Osteoblast (primary cell): ENCODE measurements at regions not wholly inside any gene's neighbourhood (a gene's known extent, or its start where the extent isn't known, plus 50 kb on each side); places are given as distances from the start of the nearest gene placed in this dataset.

Experiments
- DNase-seq: peaks from one replicate; pipeline ENCODE4 v3.0.0; 2011; ENCODE audit warnings: low spot score, mixed read lengths; ENCODE audit not compliant: insufficient read length; ENCODE audit errors: missing footprints
- H2AFZ ChIP-seq: 2 replicates; pipeline ENCODE4 v1.6.0; 2011; ENCODE audit warnings: mild to moderate bottlenecking, low read length
- H3K27ac ChIP-seq: 2 replicates; pipeline ENCODE4 v1.5.1; 2011; ENCODE audit warnings: mild to moderate bottlenecking, low read depth, low read length, moderate library complexity
- H3K27me3 ChIP-seq: 2 replicates; pipeline ENCODE4 v1.6.0; 2012; ENCODE audit warnings: mild to moderate bottlenecking, control low read depth, inconsistent platforms, low read length, moderate library complexity; ENCODE audit not compliant: insufficient read depth
- H3K36me3 ChIP-seq: 2 replicates; pipeline ENCODE4 v1.5.1; 2011; ENCODE audit warnings: mild to moderate bottlenecking, low read length, control low read depth, moderate library complexity; ENCODE audit not compliant: insufficient read depth
- H3K4me1 ChIP-seq: 2 replicates; pipeline ENCODE4 v1.5.1; 2011; ENCODE audit warnings: mild to moderate bottlenecking, low read length, control low read depth, moderate library complexity; ENCODE audit not compliant: insufficient read depth
- H3K4me2 ChIP-seq: 2 replicates; pipeline ENCODE4 v1.6.0; 2011; ENCODE audit warnings: mild to moderate bottlenecking, low read length; ENCODE audit not compliant: insufficient read depth
- H3K4me3 ChIP-seq: fragments of 200-600 bp; sonication (generic); 3 replicates; pipeline ENCODE4 v1.5.1; 2012; ENCODE audit warnings: mild to moderate bottlenecking, low read length, inconsistent platforms; ENCODE audit not compliant: insufficient read depth
- H3K79me2 ChIP-seq: 2 replicates; pipeline ENCODE4 v1.6.0; 2012; ENCODE audit warnings: mild to moderate bottlenecking, low read length, control low read depth, inconsistent platforms; ENCODE audit not compliant: insufficient read depth
- H3K9me3 ChIP-seq: 2 replicates; pipeline ENCODE4 v1.5.1; 2011; ENCODE audit warnings: low read depth, low read length, control low read depth
- H4K20me1 ChIP-seq: 2 replicates; pipeline ENCODE4 v1.6.0; 2012; ENCODE audit warnings: mild to moderate bottlenecking, low read length, control low read depth; ENCODE audit not compliant: insufficient read depth
- CTCF ChIP-seq: IDR thresholded peaks from 2 replicates; pipeline ENCODE4 v1.5.1; 2011; ENCODE audit warnings: mild to moderate bottlenecking, low read depth, low read length, moderate library complexity; ENCODE audit errors: extremely low read depth

- TF ChIP-seq CTCF, result no peak
- no peaks in the 10 kb centered on the region for H3K9me3 ChIP-seq
- H3K4me1 ChIP-seq, result no peaks in the 10 kb centered on the region
- H3K27ac ChIP-seq, result no peak overlapping the region
- no peak overlapping the region for H3K4me3 ChIP-seq
- no peaks in the 10 kb centered on the region for H4K20me1 ChIP-seq
- no peak overlapping the region for H3K4me2 ChIP-seq
- no peaks in the 10 kb centered on the region for H3K36me3 ChIP-seq
- peak overlapping the region; percentile 45 for H2AFZ ChIP-seq
- H3K79me2 ChIP-seq, result no peaks in the 10 kb centered on the region
- H3K27me3 ChIP-seq, result no peaks in the 10 kb centered on the region
- no peak for DNase-seq
Observed at GRCh38 chr12:87847147-87847546, 182.1 kb downstream of the C12orf50 start.

- no peak for DNase-seq
Observed at GRCh38 chr12:87846045-87846444, 183.2 kb downstream of the C12orf50 start.

GRCh38 chr12:87841935-87842334 is 187.3 kb downstream of the C12orf50 start:
- Histone ChIP-seq H3K36me3 (no peaks in the 10 kb centered on the region), H3K9me3 (no peaks in the 10 kb centered on the region), H4K20me1 (no peaks in the 10 kb centered on the region), H3K4me1 (no peaks in the 10 kb centered on the region), H2AFZ (no peak overlapping the region), H3K27me3 (no peaks in the 10 kb centered on the region), H3K27ac (no peak overlapping the region), H3K4me3 (no peak overlapping the region), H3K79me2 (no peaks in the 10 kb centered on the region), H3K4me2 (no peak overlapping the region)
- no peak for TF ChIP-seq CTCF
- no peak for DNase-seq

More at GRCh38 chr12:87846045-87846444, 183.2 kb downstream of the C12orf50 start:
- Histone ChIP-seq H3K4me3 (no peak overlapping the region), H2AFZ (no peak overlapping the region), H3K9me3 (no peaks in the 10 kb centered on the region), H3K36me3 (no peaks in the 10 kb centered on the region), H4K20me1 (no peaks in the 10 kb centered on the region), H3K4me1 (no peaks in the 10 kb centered on the region), H3K27me3 (no peaks in the 10 kb centered on the region), H3K27ac (no peak overlapping the region), H3K79me2 (no peaks in the 10 kb centered on the region), H3K4me2 (no peak overlapping the region)
- TF ChIP-seq CTCF, result no peak

GRCh38 chr12:87836190-87836589 is 193.0 kb downstream of the C12orf50 start:
- H2AFZ ChIP-seq, result no peak overlapping the region
- H3K79me2 ChIP-seq, result no peaks in the 10 kb centered on the region
- no peak overlapping the region for H3K27ac ChIP-seq
- H4K20me1 ChIP-seq, result no peaks in the 10 kb centered on the region
- no peak overlapping the region for H3K4me3 ChIP-seq
- H3K27me3 ChIP-seq, result no peaks in the 10 kb centered on the region
- no peak for TF ChIP-seq CTCF
- no peaks in the 10 kb centered on the region for H3K9me3 ChIP-seq
- DNase-seq, result no peak
- no peak overlapping the region for H3K4me2 ChIP-seq
- no peaks in the 10 kb centered on the region for H3K4me1 ChIP-seq
- no peaks in the 10 kb centered on the region for H3K36me3 ChIP-seq
